Calu3 (cell line): ENCODE measurements at regions not wholly inside any gene's neighbourhood (a gene's known extent, or its start where the extent isn't known, plus 50 kb on each side); places are given as distances from the start of the nearest gene placed in this dataset.

Experiments
- BruUV-seq: library from RNA; stranded (reverse); fragments of 400-500 nt; replicated peaks from 2 replicates; lab custom pipeline; 2021; lab: Mats Ljungman, UMichigan
- CTCF ChIA-PET: fragments of 300-600 bp; sonication (Branson Sonifier 250); formaldehyde crosslinking; loops from one replicate; lab custom pipeline; 2022; ENCODE audit warnings: antibody characterized with exemption; lab: Charles Lee
- DNase-seq: peaks from one replicate; pipeline ENCODE4 v3.0.0; 2022
- H3K27ac Mint-ChIP-seq: one replicate; pipeline ENCODE4 v1.8.0; 2022; ENCODE audit warnings: mixed read lengths; ENCODE audit not compliant: unreplicated experiment
- H3K27me3 Mint-ChIP-seq: one replicate; pipeline ENCODE4 v1.8.0; 2022; ENCODE audit warnings: mixed read lengths; ENCODE audit not compliant: unreplicated experiment
- H3K36me3 Mint-ChIP-seq: one replicate; pipeline ENCODE4 v1.8.0; 2022; ENCODE audit warnings: mild to moderate bottlenecking, moderate library complexity, mixed read lengths; ENCODE audit not compliant: insufficient read depth, unreplicated experiment
- H3K4me1 Mint-ChIP-seq: one replicate; pipeline ENCODE4 v1.8.0; 2022; ENCODE audit warnings: mild to moderate bottlenecking, low read depth, mixed read lengths; ENCODE audit not compliant: unreplicated experiment
- H3K4me3 Mint-ChIP-seq: one replicate; pipeline ENCODE4 v1.8.0; 2022; ENCODE audit warnings: mild to moderate bottlenecking, low read depth, moderate library complexity, mixed read lengths; ENCODE audit not compliant: unreplicated experiment
- H3K9me3 Mint-ChIP-seq: one replicate; pipeline ENCODE4 v1.8.0; 2022; ENCODE audit warnings: low read depth, mixed read lengths; ENCODE audit not compliant: unreplicated experiment
- CTCF ChIP-seq: fragments of 200-600 bp; IDR thresholded peaks from one replicate; pipeline ENCODE4 v1.8.0; 2022; ENCODE audit warnings: antibody characterized with exemption; ENCODE audit not compliant: unreplicated experiment
- intact Hi-C: fragments of 100-400 bp; cut with micrococcal nuclease; formaldehyde crosslinking; loops from one replicate; pipeline ENCODE4 v1.10.0; 2022; ENCODE audit not compliant: unreplicated experiment

- BruUV-seq, result no TSS peak
- TF ChIP-seq CTCF, result peak; percentile 19
- CTCF ChIA-PET, result no interaction called here
- Mint-ChIP-seq H3K27me3 (no peaks in the 10 kb centered on the region), H3K27ac (no peak overlapping the region), H3K4me3 (no peak overlapping the region), H3K36me3 (no peaks in the 10 kb centered on the region), H3K9me3 (no peaks in the 10 kb centered on the region), H3K4me1 (no peaks in the 10 kb centered on the region)
- intact Hi-C loops, result loop anchor here (2.0 kb wide), 1 partner anchor 74 kb away; no protein-coding TSS in a partner anchor
- peak; percentile 43 for DNase-seq
These were observed 68.8 kb upstream of the RGS1 start for GRCh38 chr1:192506741-192507155.

GRCh38 chr1:192512426-192513162, 63.0 kb upstream of the RGS1 start:
- Mint-ChIP-seq H3K4me1 (peaks cover 12% of the 10 kb centered on the region), H3K36me3 (no peaks in the 10 kb centered on the region), H3K27ac (no peak overlapping the region), H3K27me3 (no peaks in the 10 kb centered on the region), H3K9me3 (no peaks in the 10 kb centered on the region), H3K4me3 (no peak overlapping the region)
- DNase-seq, result no peak
- CTCF ChIA-PET, result interaction anchor here (0.6 to 1.2 kb wide), 3 partner anchors 33 to 294 kb away, joined by 3 to 4 read pairs (median 3); no protein-coding TSS in a partner anchor
- no TSS peak for BruUV-seq
- intact Hi-C loops, result no loop called here
- TF ChIP-seq CTCF, result no peak

GRCh38 chr1:192513196-192513595, 62.4 kb upstream of the RGS1 start:
- no peak for DNase-seq
- no peaks in the 10 kb centered on the region for H3K36me3 Mint-ChIP-seq
- H3K27ac Mint-ChIP-seq, result no peak overlapping the region
- H3K4me1 Mint-ChIP-seq, result peaks cover 12% of the 10 kb centered on the region
- BruUV-seq, result no TSS peak
- intact Hi-C loops, result no loop called here
- no peaks in the 10 kb centered on the region for H3K9me3 Mint-ChIP-seq
- TF ChIP-seq CTCF, result no peak
- H3K4me3 Mint-ChIP-seq, result no peak overlapping the region
- CTCF ChIA-PET, result interaction anchor here (0.6 to 1.2 kb wide), 3 partner anchors 32 to 293 kb away, joined by 3 to 4 read pairs (median 3); no protein-coding TSS in a partner anchor
- H3K27me3 Mint-ChIP-seq, result no peaks in the 10 kb centered on the region

DNA sequence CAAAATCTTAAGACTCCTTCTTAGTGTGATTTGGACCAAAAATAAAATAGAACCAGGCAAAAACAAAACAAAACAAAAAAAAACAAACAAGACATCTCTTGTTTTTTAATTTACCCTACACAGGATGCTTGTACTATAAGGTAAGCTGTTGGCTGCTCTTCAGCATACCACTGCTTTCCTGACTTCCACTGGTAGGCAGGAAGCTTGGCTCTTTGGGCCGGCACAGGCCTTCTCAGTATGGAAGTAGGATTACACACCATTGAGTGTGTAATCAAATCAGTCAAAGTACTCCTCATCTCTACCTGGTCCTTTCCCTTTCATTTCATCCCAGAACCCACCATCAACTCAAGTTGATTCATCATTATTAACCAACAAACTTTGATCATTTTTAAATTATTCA, 61.9 kb upstream of the RGS1 start:
- no TSS peak for BruUV-seq
- H3K4me1 Mint-ChIP-seq, result peaks cover 12% of the 10 kb centered on the region
- no peak for TF ChIP-seq CTCF
- no peak overlapping the region for H3K4me3 Mint-ChIP-seq
- no peaks in the 10 kb centered on the region for H3K36me3 Mint-ChIP-seq
- no peak for DNase-seq
- no peaks in the 10 kb centered on the region for H3K9me3 Mint-ChIP-seq
- H3K27ac Mint-ChIP-seq, result no peak overlapping the region
- no peaks in the 10 kb centered on the region for H3K27me3 Mint-ChIP-seq
- CTCF ChIA-PET, result interaction anchor here (1.2 kb wide), 1 partner anchor 126 kb away, joined by 3 read pairs; no protein-coding TSS in a partner anchor
- intact Hi-C loops, result no loop called here
